Activated CD8-positive, alpha-beta memory T cell treated with anti-CD3 and anti-CD28 coated beads, Interleukin-2, amount 50 U/mL, for 24 hours (primary cell): ENCODE measurements at regions not wholly inside any gene's neighbourhood (a gene's known extent, or its start where the extent isn't known, plus 50 kb on each side); places are given as distances from the start of the nearest gene placed in this dataset.

Experiments
- DNase-seq: peaks from one replicate; pipeline ENCODE4 v3.0.0-alpha.2; 2020; ENCODE audit errors: extremely low read depth

- no peak for DNase-seq
Observed at GRCh38 chr7:25626451-25627131, 398.3 kb upstream of the NPVF start.

- DNase-seq, result no peak
Observed at GRCh38 chr7:25628446-25628845, 400.2 kb upstream of the NPVF start.

GRCh38 chr7:25632616-25633015, 404.3 kb upstream of the NPVF start:
- no peak for DNase-seq

GRCh38 chr7:25633426-25634036, 405.2 kb upstream of the NPVF start:
- no peak for DNase-seq

GRCh38 chr7:25636168-25636567, 407.9 kb upstream of the NPVF start:
- DNase-seq, result no peak

- no peak for DNase-seq
Observed at GRCh38 chr7:25636871-25637283, 408.6 kb upstream of the NPVF start.

GRCh38 chr7:25638068-25638467, 409.8 kb upstream of the NPVF start:
- DNase-seq, result no peak

- no peak for DNase-seq
Observed at GRCh38 chr7:25638590-25639244, 410.4 kb upstream of the NPVF start.

- no peak for DNase-seq
Observed at GRCh38 chr7:25642849-25643248, 414.6 kb upstream of the NPVF start.

- DNase-seq, result no peak
Observed at GRCh38 chr7:25643286-25643685, 415.0 kb upstream of the NPVF start.

GRCh38 chr7:25643770-25644394, 415.6 kb upstream of the NPVF start:
- no peak for DNase-seq

GRCh38 chr7:25646726-25647413, 418.6 kb upstream of the NPVF start:
- DNase-seq, result no peak

GRCh38 chr7:25647872-25648271, 419.6 kb upstream of the NPVF start:
- no peak for DNase-seq

- DNase-seq, result no peak
Observed at GRCh38 chr7:25652366-25652765, 424.1 kb upstream of the NPVF start.

- no peak for DNase-seq
Observed at GRCh38 chr7:25653384-25653783, 425.1 kb upstream of the NPVF start.

GRCh38 chr7:25656071-25656470, 427.8 kb upstream of the NPVF start:
- DNase-seq, result no peak

GRCh38 chr7:25656581-25657026, 428.3 kb upstream of the NPVF start:
- no peak for DNase-seq

GRCh38 chr7:25658375-25658774, 430.1 kb upstream of the NPVF start:
- no peak for DNase-seq

- no peak for DNase-seq
Observed at GRCh38 chr7:25659841-25660240, 431.6 kb upstream of the NPVF start.

- DNase-seq, result no peak
Observed at GRCh38 chr7:25662841-25663800, 434.8 kb upstream of the NPVF start.

GRCh38 chr7:25663877-25664276, 435.6 kb upstream of the NPVF start:
- no peak for DNase-seq
